Pulmonary artery endothelial cell (primary cell): ENCODE measurements at regions not wholly inside any gene's neighbourhood (a gene's known extent, or its start where the extent isn't known, plus 50 kb on each side); places are given as distances from the start of the nearest gene placed in this dataset.
"Not testable (repeated sequence)": the region's sequence is repeated elsewhere in the genome, so short reads cannot be mapped to it uniquely, and the experiment has no call there.

ENCODE experiments used
- DNase-seq: peaks from one replicate; pipeline ENCODE4 v3.0.0-alpha.2; 2011; ENCODE audit warnings: low read depth, low spot score

- DNase-seq, result no peak
These were observed 623.2 kb downstream of the GATA3 start for GRCh38 chr10:8677642-8678041.

GRCh38 chr10:8684916-8685315 is 630.4 kb downstream of the GATA3 start:
- DNase-seq, result not testable (repeated sequence)

- no peak for DNase-seq
These were observed 634.4 kb downstream of the GATA3 start for GRCh38 chr10:8688881-8689280.

GRCh38 chr10:8691498-8692017 is 637.1 kb downstream of the GATA3 start:
- DNase-seq, result no peak

- DNase-seq, result not testable (repeated sequence)
These were observed 639.1 kb downstream of the GATA3 start for GRCh38 chr10:8693635-8694034.

- DNase-seq, result no peak
These were observed 642.3 kb downstream of the GATA3 start for GRCh38 chr10:8696746-8697145.

GRCh38 chr10:8700689-8701088 is 646.2 kb downstream of the GATA3 start:
- DNase-seq, result no peak

GRCh38 chr10:8702181-8702580 is 647.7 kb downstream of the GATA3 start:
- DNase-seq, result no peak

GRCh38 chr10:8705415-8705814 is 650.9 kb downstream of the GATA3 start:
- no peak for DNase-seq

- no peak for DNase-seq
These were observed 658.2 kb downstream of the GATA3 start for GRCh38 chr10:8712656-8713055.

GRCh38 chr10:8719971-8720370 is 665.5 kb downstream of the GATA3 start:
- DNase-seq, result no peak

- no peak for DNase-seq
These were observed 667.2 kb downstream of the GATA3 start for GRCh38 chr10:8721650-8722049.

GRCh38 chr10:8722835-8723234 is 668.3 kb downstream of the GATA3 start:
- no peak for DNase-seq

- no peak for DNase-seq
These were observed 670.9 kb downstream of the GATA3 start for GRCh38 chr10:8725343-8725742.

- DNase-seq, result no peak
These were observed 671.7 kb downstream of the GATA3 start for GRCh38 chr10:8726084-8726778.

- DNase-seq, result no peak
These were observed 672.2 kb downstream of the GATA3 start for GRCh38 chr10:8726779-8727084.

- no peak for DNase-seq
These were observed 676.9 kb downstream of the GATA3 start for GRCh38 chr10:8731121-8732095.

- DNase-seq, result no peak
These were observed 684.5 kb downstream of the GATA3 start for GRCh38 chr10:8738987-8739386.

GRCh38 chr10:8752146-8752843 is 697.8 kb downstream of the GATA3 start:
- DNase-seq, result no peak

GRCh38 chr10:8758029-8758428 is 703.5 kb downstream of the GATA3 start:
- no peak for DNase-seq

GRCh38 chr10:8766899-8767298 is 712.4 kb downstream of the GATA3 start:
- no peak for DNase-seq

GRCh38 chr10:8767591-8767990 is 713.1 kb downstream of the GATA3 start:
- DNase-seq, result no peak
